K562 (cell line): ENCODE measurements at regions not wholly inside any gene's neighbourhood (a gene's known extent, or its start where the extent isn't known, plus 50 kb on each side); places are given as distances from the start of the nearest gene placed in this dataset.

Experiments used
- ATF2 ChIP-seq: sonication (generic); formaldehyde crosslinking; IDR thresholded peaks from 2 replicates; pipeline ENCODE4 v1.8.1; 2022; ENCODE audit warnings: missing genetic modification reagents
- ATF7 ChIP-seq: fragments of 450-650 bp; IDR thresholded peaks from 2 replicates; pipeline ENCODE4 v1.7.1; 2014; ENCODE audit warnings: mild to moderate bottlenecking, moderate library complexity
- CBFA2T2 ChIP-seq: fragments of 450-650 bp; conservative IDR thresholded peaks from 2 replicates; pipeline ENCODE4 v1.6.1; 2017; ENCODE audit warnings: mild to moderate bottlenecking
- CTBP1 ChIP-seq: fragments of 450-650 bp; IDR thresholded peaks from 2 replicates; pipeline ENCODE4 v1.6.1; 2016; ENCODE audit warnings: borderline replicate concordance
- EP400 ChIP-seq: fragments of 450-650 bp; IDR thresholded peaks from 2 replicates; pipeline ENCODE4 v1.6.1; 2017; ENCODE audit warnings: antibody characterized with exemption, mild to moderate bottlenecking, moderate library complexity
- GABPB2 ChIP-seq: fragments of 250-450 bp; sonication (Bioruptor Pico); conservative IDR thresholded peaks from 2 replicates; pipeline ENCODE4 v1.5.1; 2021; ENCODE audit warnings: mild to moderate bottlenecking
- GATAD2B ChIP-seq: fragments of 450-650 bp; IDR thresholded peaks from 2 replicates; pipeline ENCODE4 v1.6.1; 2017; ENCODE audit warnings: mild to moderate bottlenecking, borderline replicate concordance
- ID3 ChIP-seq, 2 experiments: fragments of 250-450 bp in 1 of 2; fragments of 450-650 bp in 1 of 2; sonication (Bioruptor Pico) in 1 of 2; IDR thresholded peaks; 2 replicates each; pipeline versions ENCODE4 v1.6.1 to v1.8.0; 2016 to 2021; ENCODE audit warnings: mild to moderate bottlenecking in 2 of 2, moderate library complexity in 2 of 2, missing compliant biosample characterization in 1 of 2, missing genetic modification characterization in 1 of 2
- LEF1 ChIP-seq: fragments of 450-650 bp; IDR thresholded peaks from 2 replicates; pipeline ENCODE4 v1.6.1; 2016; ENCODE audit warnings: mild to moderate bottlenecking
- NFE2 ChIP-seq: IDR thresholded peaks from 2 replicates; pipeline ENCODE4 v1.6.1; 2014; ENCODE audit warnings: antibody characterized with exemption, low read depth
- RREB1 ChIP-seq: fragments of 250-450 bp; sonication (Bioruptor Pico); IDR thresholded peaks from 2 replicates; pipeline ENCODE4 v1.4.0; 2020
- SMAD4 ChIP-seq: fragments of 250-450 bp; sonication (Bioruptor Pico); conservative IDR thresholded peaks from 2 replicates; pipeline ENCODE4 v1.8.0; 2021; ENCODE audit warnings: inconsistent platforms, mild to moderate bottlenecking, moderate library complexity
- SRSF9 ChIP-seq: fragments of 200-400 bp; formaldehyde crosslinking; IDR thresholded peaks from 2 replicates; pipeline ENCODE4 v1.6.1; 2017; ENCODE audit warnings: low read depth, low read length, borderline replicate concordance
- TRIM25 ChIP-seq: fragments of 450-650 bp; IDR thresholded peaks from 2 replicates; pipeline ENCODE4 v1.7.0; 2016; ENCODE audit warnings: borderline replicate concordance
- ZFP1 ChIP-seq: fragments of 450-650 bp; formaldehyde crosslinking; IDR thresholded peaks from 2 replicates; pipeline ENCODE4 v1.4.0; 2020; ENCODE audit warnings: mild to moderate bottlenecking, mixed read lengths
- ZNF143 ChIP-seq: sonication (generic); formaldehyde crosslinking; IDR thresholded peaks from 2 replicates; pipeline ENCODE4 v1.9.0; 2022; ENCODE audit warnings: mild to moderate bottlenecking, missing genetic modification reagents
- ZNF232 ChIP-seq: sonication (generic); formaldehyde crosslinking; IDR thresholded peaks from 2 replicates; pipeline ENCODE4 v1.8.0; 2022; ENCODE audit warnings: mild to moderate bottlenecking, missing genetic modification reagents
- ZNF274 ChIP-seq: IDR thresholded peaks from 2 replicates; pipeline ENCODE4 v1.6.1; 2011; ENCODE audit warnings: low read depth, mild to moderate bottlenecking, low read length, moderate library complexity, borderline replicate concordance
- ZNF316 ChIP-seq: fragments of 450-650 bp; IDR thresholded peaks from 2 replicates; pipeline ENCODE4 v1.6.1; 2016
- ZNF583 ChIP-seq: fragments of 250-450 bp; sonication (Bioruptor Pico); IDR thresholded peaks from 2 replicates; pipeline ENCODE4 v1.4.0; 2020
- ZZZ3 ChIP-seq: fragments of 450-650 bp; IDR thresholded peaks from 2 replicates; pipeline ENCODE4 v1.6.1; 2016; ENCODE audit warnings: antibody characterized with exemption, mild to moderate bottlenecking, moderate library complexity

GRCh38 chr7:51376420-51377092, 59.9 kb upstream of the COBL start (continued):
- no peak for TF ChIP-seq ZFP1 (CRISPR knock-in tag)
- peak; percentile 42; the same call in 1 of the 2 replicates for TF ChIP-seq EP400
- no peak for TF ChIP-seq ZNF232
- TF ChIP-seq ZZZ3 = no peak
- peak; percentile 90 for TF ChIP-seq GATAD2B
- TF ChIP-seq ZNF316 = peak; percentile 100
- TF ChIP-seq ATF2 (CRISPR knock-in tag) = no peak
- TF ChIP-seq CBFA2T2 = peak; percentile 93
- no peak for TF ChIP-seq TRIM25
- peak; percentile 65; the same call in 1 of the 2 replicates for TF ChIP-seq CTBP1
- no peak for TF ChIP-seq ID3 (CRISPR knock-in tag; IDR thresholded peaks at IDR 0.05)
- TF ChIP-seq ID3 (tag; IDR thresholded peaks at IDR 0.05) = no peak
- peak; percentile 58; the same call in 1 of the 2 replicates for TF ChIP-seq SMAD4 (CRISPR knock-in tag)
- TF ChIP-seq SRSF9 = no peak
- TF ChIP-seq GABPB2 (CRISPR knock-in tag) = no peak
- TF ChIP-seq ZNF143 = no peak
- peak; percentile 90 for TF ChIP-seq ATF7
- TF ChIP-seq ZNF274 = no peak
- TF ChIP-seq LEF1 = peak; percentile 96
- TF ChIP-seq NFE2 = peak; percentile 98
- TF ChIP-seq RREB1 (CRISPR knock-in tag) = no peak
- TF ChIP-seq ZNF583 = no peak
